ENCODE measurements at regions not wholly inside any gene's neighbourhood (a gene's known extent, or its start where the extent isn't known, plus 50 kb on each side); places are given as distances from the start of the nearest gene placed in this dataset.
"Not testable (repeated sequence)": the region's sequence is repeated elsewhere in the genome, so short reads cannot be mapped to it uniquely, and the experiment has no call there.

GRCh38 chr2:111262627-111263379 lies 142.1 kb downstream of the BCL2L11 start:
- H3K4me3 Mint-ChIP-seq; H3K27me3 Mint-ChIP-seq; H3K4me1 Mint-ChIP-seq; H3K27me3 ChIP-seq (replicated peaks in 1 of 2; ENCODE audit: control insufficient read depth in 2 of 2, extremely low read depth in 1 of 2, insufficient read depth in 2 of 2, low read length in 1 of 2); H3K27ac ChIP-seq (ENCODE audit: low read length); H3K36me3 ChIP-seq (ENCODE audit: control insufficient read depth in 2 of 2, extremely low read depth in 1 of 2, insufficient read depth in 1 of 2, low read length in 1 of 2); ATAC-seq (replicated peaks in 1 of 4); H3K4me3 ChIP-seq (ENCODE audit: control insufficient read depth in 1 of 2, extremely low read depth in 1 of 2, low read length in 1 of 2); H3K9me3 Mint-ChIP-seq; CTCF ChIA-PET; H3K9me3 ChIP-seq; H3K4me1 ChIP-seq (ENCODE audit: control insufficient read depth in 1 of 2, extremely low read depth in 1 of 2, insufficient read depth in 2 of 2, low read length in 2 of 2); H3K27ac Mint-ChIP-seq; H3K36me3 Mint-ChIP-seq; POLR2A ChIA-PET; DNase-seq: not testable (repeated sequence)
- no CpG with 5 or more reads among the region's 9 CpGs for WGBS (ENCODE audit: insufficient coverage)

DNA sequence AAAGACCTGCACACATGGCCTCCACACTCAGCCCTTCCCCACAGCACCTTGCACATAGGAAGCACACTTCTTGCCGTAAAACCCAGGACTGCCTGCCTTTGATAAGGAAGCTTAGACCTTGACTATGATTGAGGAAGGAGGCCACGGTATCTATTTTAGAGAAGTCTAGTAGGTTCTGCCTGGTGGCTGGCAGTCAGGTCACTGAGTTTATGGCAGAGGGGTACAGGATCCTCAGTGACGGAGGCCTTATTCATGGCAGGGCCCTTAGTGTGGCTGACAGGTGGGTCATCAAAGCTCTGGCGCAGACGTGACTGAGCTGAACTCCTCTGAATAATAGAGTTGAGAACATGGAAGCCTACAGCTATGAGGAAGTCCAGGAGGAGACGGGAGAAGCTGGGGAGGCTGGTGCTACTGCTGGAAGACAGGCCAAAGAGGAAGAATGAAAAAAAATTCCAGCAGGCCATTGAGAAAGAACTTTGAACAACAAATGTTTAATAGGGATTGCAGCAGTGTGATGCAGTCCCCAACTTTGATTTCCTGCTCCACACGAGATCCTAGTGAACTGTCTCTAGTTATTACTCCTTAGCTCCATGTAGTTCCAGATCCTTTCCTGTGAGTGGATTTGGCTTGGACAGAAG lies 142.8 kb downstream of the BCL2L11 start:
- H3K9me3 ChIP-seq; H3K27me3 Mint-ChIP-seq; DNase-seq; H3K4me3 ChIP-seq (ENCODE audit: control insufficient read depth in 1 of 2, extremely low read depth in 1 of 2, low read length in 1 of 2); H3K4me1 ChIP-seq (ENCODE audit: control insufficient read depth in 1 of 2, extremely low read depth in 1 of 2, insufficient read depth in 2 of 2, low read length in 2 of 2); H3K36me3 ChIP-seq (ENCODE audit: control insufficient read depth in 2 of 2, extremely low read depth in 1 of 2, insufficient read depth in 1 of 2, low read length in 1 of 2); H3K36me3 Mint-ChIP-seq; H3K4me1 Mint-ChIP-seq; H3K27me3 ChIP-seq (replicated peaks in 1 of 2; ENCODE audit: control insufficient read depth in 2 of 2, extremely low read depth in 1 of 2, insufficient read depth in 2 of 2, low read length in 1 of 2); CTCF ChIA-PET; H3K27ac Mint-ChIP-seq; H3K4me3 Mint-ChIP-seq; H3K27ac ChIP-seq (ENCODE audit: low read length); ATAC-seq (replicated peaks in 1 of 4); POLR2A ChIA-PET; H3K9me3 Mint-ChIP-seq: not testable (repeated sequence)
- WGBS (ENCODE audit: insufficient coverage) = no CpG with 5 or more reads among the region's 7 CpGs

- H3K27ac Mint-ChIP-seq; H3K27ac ChIP-seq (ENCODE audit: low read length); POLR2A ChIA-PET; H3K4me1 Mint-ChIP-seq; ATAC-seq (replicated peaks in 1 of 4); H3K36me3 ChIP-seq (ENCODE audit: control insufficient read depth in 2 of 2, extremely low read depth in 1 of 2, insufficient read depth in 1 of 2, low read length in 1 of 2); H3K4me3 Mint-ChIP-seq; H3K27me3 ChIP-seq (replicated peaks in 1 of 2; ENCODE audit: control insufficient read depth in 2 of 2, extremely low read depth in 1 of 2, insufficient read depth in 2 of 2, low read length in 1 of 2); H3K4me3 ChIP-seq (ENCODE audit: control insufficient read depth in 1 of 2, extremely low read depth in 1 of 2, low read length in 1 of 2); H3K9me3 Mint-ChIP-seq; DNase-seq; CTCF ChIA-PET; H3K4me1 ChIP-seq (ENCODE audit: control insufficient read depth in 1 of 2, extremely low read depth in 1 of 2, insufficient read depth in 2 of 2, low read length in 2 of 2); H3K27me3 Mint-ChIP-seq; H3K36me3 Mint-ChIP-seq; H3K9me3 ChIP-seq: not testable (repeated sequence)
- 95% methylated on average over 8 of the region's 11 CpGs for WGBS (ENCODE audit: insufficient coverage)
These were observed 144.2 kb downstream of the BCL2L11 start for GRCh38 chr2:111264956-111265355.

GRCh38 chr2:111266556-111266955 lies 145.8 kb downstream of the BCL2L11 start:
- H3K4me3 ChIP-seq (ENCODE audit: control insufficient read depth in 1 of 2, extremely low read depth in 1 of 2, low read length in 1 of 2); H3K4me1 ChIP-seq (ENCODE audit: control insufficient read depth in 1 of 2, extremely low read depth in 1 of 2, insufficient read depth in 2 of 2, low read length in 2 of 2); DNase-seq; H3K4me1 Mint-ChIP-seq; H3K36me3 Mint-ChIP-seq; H3K27ac ChIP-seq (ENCODE audit: low read length); H3K9me3 Mint-ChIP-seq; H3K36me3 ChIP-seq (ENCODE audit: control insufficient read depth in 2 of 2, extremely low read depth in 1 of 2, insufficient read depth in 1 of 2, low read length in 1 of 2); H3K27me3 Mint-ChIP-seq; H3K27ac Mint-ChIP-seq; H3K4me3 Mint-ChIP-seq; POLR2A ChIA-PET; H3K27me3 ChIP-seq (replicated peaks in 1 of 2; ENCODE audit: control insufficient read depth in 2 of 2, extremely low read depth in 1 of 2, insufficient read depth in 2 of 2, low read length in 1 of 2); H3K9me3 ChIP-seq; ATAC-seq (replicated peaks in 1 of 4); CTCF ChIA-PET: not testable (repeated sequence)
- no CpG with 5 or more reads among the region's 6 CpGs for WGBS (ENCODE audit: insufficient coverage)

- POLR2A ChIA-PET; H3K27me3 ChIP-seq (replicated peaks in 1 of 2; ENCODE audit: control insufficient read depth in 2 of 2, extremely low read depth in 1 of 2, insufficient read depth in 2 of 2, low read length in 1 of 2); H3K9me3 Mint-ChIP-seq; H3K4me3 Mint-ChIP-seq; H3K4me1 Mint-ChIP-seq; H3K4me3 ChIP-seq (ENCODE audit: control insufficient read depth in 1 of 2, extremely low read depth in 1 of 2, low read length in 1 of 2); H3K36me3 Mint-ChIP-seq; H3K27me3 Mint-ChIP-seq; ATAC-seq (replicated peaks in 1 of 4); H3K36me3 ChIP-seq (ENCODE audit: control insufficient read depth in 2 of 2, extremely low read depth in 1 of 2, insufficient read depth in 1 of 2, low read length in 1 of 2); H3K9me3 ChIP-seq; H3K4me1 ChIP-seq (ENCODE audit: control insufficient read depth in 1 of 2, extremely low read depth in 1 of 2, insufficient read depth in 2 of 2, low read length in 2 of 2); H3K27ac ChIP-seq (ENCODE audit: low read length); DNase-seq; CTCF ChIA-PET; H3K27ac Mint-ChIP-seq: not testable (repeated sequence)
- no CpG with 5 or more reads among the region's 14 CpGs for WGBS (ENCODE audit: insufficient coverage)
These were observed 146.3 kb downstream of the BCL2L11 start for GRCh38 chr2:111267038-111267437.

DNA sequence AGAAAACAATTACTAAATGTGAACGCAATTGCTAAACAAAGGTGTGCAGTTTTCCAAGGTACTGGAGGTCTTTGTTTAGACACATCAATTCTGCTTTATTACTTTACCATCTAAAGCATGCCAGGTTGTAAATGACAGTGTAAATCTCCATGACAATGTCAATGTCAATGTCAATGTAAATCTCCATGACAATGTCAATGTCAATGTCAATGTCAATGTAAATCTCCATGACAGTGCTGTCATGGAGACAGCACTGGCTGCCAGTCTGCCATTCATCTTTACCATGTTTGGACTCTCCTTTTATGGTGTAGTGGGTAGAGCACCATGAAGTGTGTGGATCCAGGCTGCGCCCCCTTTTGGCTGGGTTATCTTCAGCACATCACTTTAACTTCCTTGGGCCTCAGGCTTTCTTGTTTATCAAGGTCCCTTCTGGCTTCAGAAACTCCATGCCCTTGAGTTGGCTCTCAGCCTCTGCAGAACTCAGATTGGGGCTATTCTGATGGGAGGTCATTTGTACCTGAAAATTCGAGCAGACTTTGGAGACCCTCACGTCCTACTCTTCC lies 149.1 kb downstream of the BCL2L11 start:
- H3K9me3 ChIP-seq; H3K36me3 Mint-ChIP-seq; H3K27me3 Mint-ChIP-seq; H3K4me1 Mint-ChIP-seq; H3K4me3 ChIP-seq (ENCODE audit: control insufficient read depth in 1 of 2, extremely low read depth in 1 of 2, low read length in 1 of 2); POLR2A ChIA-PET; H3K9me3 Mint-ChIP-seq; H3K27ac ChIP-seq (ENCODE audit: low read length); ATAC-seq (replicated peaks in 1 of 4); H3K4me3 Mint-ChIP-seq; H3K4me1 ChIP-seq (ENCODE audit: control insufficient read depth in 1 of 2, extremely low read depth in 1 of 2, insufficient read depth in 2 of 2, low read length in 2 of 2); H3K36me3 ChIP-seq (ENCODE audit: control insufficient read depth in 2 of 2, extremely low read depth in 1 of 2, insufficient read depth in 1 of 2, low read length in 1 of 2); CTCF ChIA-PET; DNase-seq; H3K27ac Mint-ChIP-seq; H3K27me3 ChIP-seq (replicated peaks in 1 of 2; ENCODE audit: control insufficient read depth in 2 of 2, extremely low read depth in 1 of 2, insufficient read depth in 2 of 2, low read length in 1 of 2): not testable (repeated sequence)
- no CpG with 5 or more reads among the region's 4 CpGs for WGBS (ENCODE audit: insufficient coverage)

All from T-cell (primary cell).